Adipocyte (in vitro differentiated cells): ENCODE measurements at regions not wholly inside any gene's neighbourhood (a gene's known extent, or its start where the extent isn't known, plus 50 kb on each side); places are given as distances from the start of the nearest gene placed in this dataset.
"Not testable (repeated sequence)": the region's sequence is repeated elsewhere in the genome, so short reads cannot be mapped to it uniquely, and the experiment has no call there.

Source experiments
- DNase-seq: peaks from one replicate; pipeline ENCODE4 v3.0.0-alpha.2; 2015; ENCODE audit warnings: low read depth
- H3K27me3 ChIP-seq: replicated peaks from 2 replicates; pipeline ENCODE4 v1.7.0; 2013; ENCODE audit warnings: mild to moderate bottlenecking, low read length, moderate library complexity; ENCODE audit not compliant: control insufficient read depth, insufficient read depth
- H3K36me3 ChIP-seq: 2 replicates; pipeline ENCODE4 v1.7.0; 2013; ENCODE audit warnings: low read length, mild to moderate bottlenecking, moderate library complexity; ENCODE audit not compliant: control insufficient read depth, insufficient read depth, severe bottlenecking
- H3K4me1 ChIP-seq: 2 replicates; pipeline ENCODE4 v1.7.0; 2013; ENCODE audit warnings: mild to moderate bottlenecking, low read length, moderate library complexity; ENCODE audit not compliant: control insufficient read depth, insufficient read depth
- H3K4me3 ChIP-seq: 2 replicates; pipeline ENCODE4 v1.7.0; 2013; ENCODE audit warnings: mild to moderate bottlenecking, low read length, moderate library complexity
- H3K9ac ChIP-seq: 2 replicates; pipeline ENCODE4 v1.7.0; 2013; ENCODE audit warnings: mild to moderate bottlenecking, low read length, moderate library complexity
- H3K9me3 ChIP-seq: 2 replicates; pipeline ENCODE4 v1.7.0; 2013; ENCODE audit warnings: mild to moderate bottlenecking, low read length, moderate library complexity; ENCODE audit not compliant: control insufficient read depth

DNA sequence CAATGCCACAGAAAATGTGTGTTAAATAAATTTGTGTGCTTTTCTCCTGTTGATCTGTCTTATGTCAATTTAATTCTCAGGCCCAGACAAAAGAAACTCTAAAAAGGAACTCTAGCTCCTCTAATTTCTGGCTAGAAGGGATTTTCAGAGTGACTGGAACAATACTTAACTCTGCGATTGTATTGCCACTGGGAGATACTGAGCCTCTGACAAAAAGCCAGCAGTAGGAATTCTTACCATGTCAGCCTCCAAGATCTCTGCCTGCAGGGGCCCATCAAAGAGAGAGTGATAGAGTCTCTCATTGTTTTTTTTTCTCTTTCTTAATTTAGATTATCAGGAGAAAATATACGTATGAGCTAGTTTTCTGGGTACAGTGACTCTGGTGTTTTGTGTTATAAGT, 1165.7 kb downstream of the BRINP3 start:
- H3K4me3 ChIP-seq: no peak overlapping the region
- H3K9ac ChIP-seq: no peak overlapping the region
- no peak for DNase-seq
- H3K36me3 ChIP-seq: no peaks in the 10 kb centered on the region
- no peaks in the 10 kb centered on the region for H3K4me1 ChIP-seq
- H3K9me3 ChIP-seq: no peaks in the 10 kb centered on the region
- H3K27me3 ChIP-seq: no peaks in the 10 kb centered on the region

- DNase-seq: no peak
- Histone ChIP-seq H3K9ac (no peak overlapping the region), H3K36me3 (no peaks in the 10 kb centered on the region), H3K4me3 (no peak overlapping the region), H3K27me3 (no peaks in the 10 kb centered on the region), H3K4me1 (no peaks in the 10 kb centered on the region), H3K9me3 (peaks cover 5% of the 10 kb centered on the region)
These were observed 1165.2 kb downstream of the BRINP3 start for GRCh38 chr1:189312499-189312898.

GRCh38 chr1:189313488-189313887, 1164.2 kb downstream of the BRINP3 start:
- H3K9ac ChIP-seq: no peak overlapping the region
- H3K27me3 ChIP-seq: no peaks in the 10 kb centered on the region
- peaks cover 12% of the 10 kb centered on the region for H3K9me3 ChIP-seq
- no peak overlapping the region for H3K4me3 ChIP-seq
- no peaks in the 10 kb centered on the region for H3K4me1 ChIP-seq
- H3K36me3 ChIP-seq: no peaks in the 10 kb centered on the region
- no peak for DNase-seq

DNA sequence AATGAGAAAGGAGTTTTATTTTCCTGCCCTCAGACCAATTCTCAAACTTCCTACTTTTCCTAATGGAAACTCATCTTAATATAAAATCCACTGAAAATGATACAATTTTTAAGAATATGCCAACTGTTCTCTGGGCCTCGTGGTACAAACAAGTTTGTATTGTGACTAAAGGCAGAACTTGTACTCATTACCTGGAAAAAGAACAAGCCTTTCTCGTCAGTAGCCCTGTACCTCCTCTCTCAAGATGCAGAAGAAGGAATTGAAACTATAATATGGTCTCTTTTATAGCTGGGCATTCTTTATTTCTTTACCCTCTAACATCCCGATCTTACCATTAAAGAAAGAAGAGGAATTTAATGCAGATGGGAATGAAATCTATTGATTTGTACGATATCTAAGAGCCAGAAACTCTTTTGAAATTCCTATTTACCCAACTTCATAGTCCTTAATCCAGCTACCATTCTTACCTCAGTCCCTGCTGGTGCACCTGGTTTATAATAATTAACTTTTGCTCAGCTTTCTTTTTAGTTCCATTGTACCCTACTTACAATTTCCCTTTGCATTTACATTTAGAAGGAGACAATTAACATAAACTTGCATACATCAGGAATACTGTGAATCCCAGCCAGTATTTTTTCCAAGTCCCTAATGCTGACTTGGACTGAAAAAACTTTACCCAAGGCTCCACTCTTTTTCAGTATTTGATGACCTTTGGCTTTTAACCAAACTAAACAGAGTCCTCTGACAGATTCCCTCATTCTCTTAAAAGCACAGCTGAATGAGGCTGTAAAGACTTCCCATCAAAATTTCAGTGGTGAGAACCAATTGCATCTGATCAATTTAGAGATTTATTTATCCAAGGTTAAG, 1162.4 kb downstream of the BRINP3 start:
- Histone ChIP-seq H3K36me3 (no peaks in the 10 kb centered on the region), H3K9ac (no peak overlapping the region), H3K4me3 (no peak overlapping the region), H3K4me1 (no peaks in the 10 kb centered on the region), H3K9me3 (peaks cover 16% of the 10 kb centered on the region), H3K27me3 (no peaks in the 10 kb centered on the region)
- DNase-seq: no peak

- no peak overlapping the region for H3K4me3 ChIP-seq
- H3K4me1 ChIP-seq: no peaks in the 10 kb centered on the region
- H3K9ac ChIP-seq: no peak overlapping the region
- peak; percentile 41 for DNase-seq
- no peaks in the 10 kb centered on the region for H3K27me3 ChIP-seq
- no peaks in the 10 kb centered on the region for H3K36me3 ChIP-seq
- H3K9me3 ChIP-seq: peaks cover 8% of the 10 kb centered on the region
These were observed 1154.6 kb downstream of the BRINP3 start for GRCh38 chr1:189323091-189323490.

- not testable (repeated sequence) for H3K4me3 ChIP-seq, H3K9ac ChIP-seq, H3K36me3 ChIP-seq, H3K27me3 ChIP-seq, H3K9me3 ChIP-seq, DNase-seq, H3K4me1 ChIP-seq
These were observed 1146.6 kb downstream of the BRINP3 start for GRCh38 chr1:189331071-189331470.

DNA sequence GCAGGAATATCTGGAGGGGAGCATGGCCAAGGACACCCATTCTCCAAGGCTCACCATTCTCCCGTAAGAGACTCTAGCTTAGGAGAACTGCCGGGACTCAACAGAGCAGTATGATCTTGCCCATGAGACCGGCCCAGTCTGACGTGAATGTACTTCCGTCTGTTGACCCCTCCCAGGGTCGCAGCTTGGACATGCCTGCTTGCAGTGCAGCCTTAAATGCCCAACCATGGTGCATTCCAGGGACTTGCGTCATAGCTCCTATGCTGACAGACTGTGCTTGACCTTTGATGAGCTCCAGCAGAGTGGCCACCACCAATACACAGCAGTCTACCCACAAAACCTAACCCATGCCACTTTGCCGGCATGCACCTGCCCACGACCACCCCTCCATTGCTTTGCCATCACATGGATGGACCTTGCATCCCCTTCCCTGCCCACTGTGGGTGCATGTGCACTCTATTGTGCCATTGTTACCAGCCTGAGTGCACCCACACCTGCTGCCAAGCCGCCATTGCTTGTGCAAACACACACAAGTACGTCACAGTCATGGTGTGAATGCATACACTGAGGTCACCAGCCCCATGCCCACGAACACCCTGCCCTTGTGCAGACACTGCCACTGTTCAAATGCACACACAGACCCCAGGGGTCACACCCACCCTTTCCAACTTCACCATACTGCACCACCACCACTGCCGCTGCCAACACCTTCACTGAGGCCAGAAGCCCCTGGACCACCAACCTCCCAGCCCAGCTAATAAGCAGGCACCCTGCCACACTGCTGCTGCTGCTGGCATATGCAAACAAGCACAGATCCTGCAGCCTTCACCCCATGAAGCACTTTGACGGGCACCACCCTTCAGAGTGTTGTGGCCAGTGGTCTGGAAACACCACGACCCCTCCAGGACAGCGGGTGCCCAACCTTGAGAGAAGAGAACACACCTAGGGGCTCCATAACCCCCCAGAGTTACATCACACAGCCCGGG, 1141.3 kb downstream of the BRINP3 start:
- Histone ChIP-seq H3K36me3 (no peaks in the 10 kb centered on the region), H3K9ac (no peak overlapping the region), H3K27me3 (no peaks in the 10 kb centered on the region), H3K4me3 (no peak overlapping the region), H3K4me1 (no peaks in the 10 kb centered on the region), H3K9me3 (no peaks in the 10 kb centered on the region)
- DNase-seq: no peak

DNA sequence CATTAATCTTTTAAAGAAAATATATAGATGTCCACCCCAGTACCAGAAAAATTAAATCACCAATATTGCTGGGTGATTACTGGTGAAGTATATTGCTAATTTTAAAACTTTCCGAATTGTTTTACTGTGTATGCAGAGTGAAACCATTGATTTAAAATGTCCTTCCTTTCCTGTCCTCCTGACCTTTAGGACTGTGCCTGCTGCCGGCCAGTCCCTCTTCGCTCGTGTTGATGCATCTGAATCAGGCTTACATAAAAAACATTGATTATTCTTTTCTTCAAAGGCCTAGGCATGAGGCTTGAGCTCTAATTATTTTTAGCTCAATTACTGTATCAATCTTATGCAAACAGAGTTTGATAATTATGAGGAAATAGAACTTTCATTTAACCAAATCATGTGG, 1128.1 kb downstream of the BRINP3 start:
- H3K4me3 ChIP-seq: no peak overlapping the region
- H3K4me1 ChIP-seq: no peaks in the 10 kb centered on the region
- DNase-seq: no peak
- H3K27me3 ChIP-seq: no peaks in the 10 kb centered on the region
- no peaks in the 10 kb centered on the region for H3K36me3 ChIP-seq
- no peak overlapping the region for H3K9ac ChIP-seq
- H3K9me3 ChIP-seq: no peaks in the 10 kb centered on the region

GRCh38 chr1:189350983-189351616, 1126.6 kb downstream of the BRINP3 start:
- peak; percentile 8 for DNase-seq
- H3K36me3 ChIP-seq: no peaks in the 10 kb centered on the region
- no peak overlapping the region for H3K9ac ChIP-seq
- no peaks in the 10 kb centered on the region for H3K27me3 ChIP-seq
- H3K4me3 ChIP-seq: no peak overlapping the region
- H3K4me1 ChIP-seq: no peaks in the 10 kb centered on the region
- no peaks in the 10 kb centered on the region for H3K9me3 ChIP-seq

GRCh38 chr1:189351960-189352359, 1125.7 kb downstream of the BRINP3 start:
- no peaks in the 10 kb centered on the region for H3K36me3 ChIP-seq
- H3K4me1 ChIP-seq: no peaks in the 10 kb centered on the region
- no peaks in the 10 kb centered on the region for H3K9me3 ChIP-seq
- no peaks in the 10 kb centered on the region for H3K27me3 ChIP-seq
- no peak overlapping the region for H3K4me3 ChIP-seq
- DNase-seq: peak; percentile 3
- no peak overlapping the region for H3K9ac ChIP-seq

DNA sequence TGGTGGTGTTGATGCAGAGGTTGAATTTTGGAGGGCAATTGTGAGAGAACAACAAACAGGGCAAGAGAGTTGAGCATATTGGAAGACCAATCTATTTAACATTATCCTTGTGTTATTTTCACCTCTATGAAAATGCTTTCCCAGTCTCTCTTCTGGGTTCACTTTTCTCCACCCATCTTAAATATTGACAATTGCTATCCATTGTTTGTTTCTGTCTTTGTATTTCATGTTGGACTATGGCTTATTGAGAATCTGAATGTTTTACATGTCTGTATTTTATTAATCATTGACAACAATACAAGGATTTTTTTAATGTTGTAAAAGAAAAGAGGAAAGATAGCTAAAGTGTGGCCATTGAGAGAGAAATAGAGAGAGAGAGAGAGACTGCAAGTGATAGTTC, 1121.5 kb downstream of the BRINP3 start:
- DNase-seq: no peak
- Histone ChIP-seq H3K36me3 (no peaks in the 10 kb centered on the region), H3K4me1 (no peaks in the 10 kb centered on the region), H3K27me3 (no peaks in the 10 kb centered on the region), H3K9me3 (no peaks in the 10 kb centered on the region), H3K4me3 (no peak overlapping the region), H3K9ac (no peak overlapping the region)
